ENCODE measurements at regions not wholly inside any gene's neighbourhood (a gene's known extent, or its start where the extent isn't known, plus 50 kb on each side); places are given as distances from the start of the nearest gene placed in this dataset.
A peak's percentile ranks its signal among the peaks of the same experiment; 100 is the strongest.

GRCh38 chr2:182628916-182629315 lies 87.1 kb upstream of the DNAJC10 start:
- no peak for FAIRE-seq
- TF ChIP-seq POLR2AphosphoS5 (IDR thresholded peaks at IDR 0.05; ENCODE audit: low read depth, low read length), result no peak
- TF ChIP-seq TAF1 (IDR thresholded peaks at IDR 0.05; ENCODE audit: borderline replicate concordance, low read depth, low read length), result no peak
- no peak for TF ChIP-seq POLR2A (IDR thresholded peaks at IDR 0.05; ENCODE audit: low read depth, low read length)
- DNase-seq (ENCODE audit: insufficient read length), result no peak

DNA sequence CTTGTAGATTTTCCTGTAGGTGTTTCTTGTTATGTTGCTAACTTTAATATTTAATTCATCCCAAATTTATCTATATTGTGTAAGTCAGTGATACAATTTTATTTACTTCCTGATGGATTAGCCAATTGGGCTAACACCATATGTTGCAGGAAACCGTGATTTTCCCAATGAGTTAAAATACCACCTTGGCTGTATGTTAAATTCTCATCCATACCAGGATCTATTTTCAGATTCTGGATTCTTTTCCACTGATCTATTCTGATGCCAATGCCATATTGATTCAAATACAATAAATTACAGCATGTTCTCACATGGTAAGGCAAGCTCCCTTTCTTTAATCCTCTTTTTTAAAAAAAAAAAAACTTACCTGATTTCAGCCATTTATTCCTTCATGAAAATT lies 85.8 kb upstream of the DNAJC10 start:
- FAIRE-seq, result no peak
- no peak for TF ChIP-seq TAF1 (IDR thresholded peaks at IDR 0.05; ENCODE audit: borderline replicate concordance, low read depth, low read length)
- TF ChIP-seq POLR2A (IDR thresholded peaks at IDR 0.05; ENCODE audit: low read depth, low read length), result no peak
- TF ChIP-seq POLR2AphosphoS5 (IDR thresholded peaks at IDR 0.05; ENCODE audit: low read depth, low read length), result no peak
- no peak for DNase-seq (ENCODE audit: insufficient read length)

DNA sequence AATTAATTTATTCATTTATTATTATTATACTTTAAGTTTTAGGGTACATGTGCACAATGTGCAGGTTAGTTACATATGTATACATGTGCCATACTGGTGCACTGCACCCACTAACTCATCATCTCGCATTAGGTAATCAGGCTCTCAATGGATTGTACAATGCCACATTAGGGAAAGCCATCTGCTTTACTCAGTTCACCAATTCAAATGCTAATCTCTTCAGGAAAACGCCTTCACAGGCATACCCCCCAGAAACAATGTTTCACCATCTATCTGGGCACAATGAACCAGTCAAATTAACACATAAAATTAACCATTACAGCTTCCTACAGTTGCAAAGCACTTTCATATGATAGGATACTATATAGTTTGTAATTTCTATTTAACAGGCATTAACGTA lies 84.8 kb upstream of the DNAJC10 start:
- TF ChIP-seq POLR2A (IDR thresholded peaks at IDR 0.05; ENCODE audit: low read depth, low read length), result no peak
- no peak for TF ChIP-seq TAF1 (IDR thresholded peaks at IDR 0.05; ENCODE audit: borderline replicate concordance, low read depth, low read length)
- TF ChIP-seq POLR2AphosphoS5 (IDR thresholded peaks at IDR 0.05; ENCODE audit: low read depth, low read length), result no peak
- DNase-seq (ENCODE audit: insufficient read length) (no peak), FAIRE-seq (no peak)

- FAIRE-seq (no peak), DNase-seq (ENCODE audit: insufficient read length) (no peak)
- TF ChIP-seq POLR2AphosphoS5 (IDR thresholded peaks at IDR 0.05; ENCODE audit: low read depth, low read length) (no peak), TAF1 (IDR thresholded peaks at IDR 0.05; ENCODE audit: borderline replicate concordance, low read depth, low read length) (no peak), POLR2A (IDR thresholded peaks at IDR 0.05; ENCODE audit: low read depth, low read length) (no peak)
Observed at GRCh38 chr2:182634386-182634785, 81.7 kb upstream of the DNAJC10 start.

- FAIRE-seq, result no peak
- DNase-seq (ENCODE audit: insufficient read length), result no peak
- TF ChIP-seq POLR2AphosphoS5 (IDR thresholded peaks at IDR 0.05; ENCODE audit: low read depth, low read length), result no peak
- TF ChIP-seq TAF1 (IDR thresholded peaks at IDR 0.05; ENCODE audit: borderline replicate concordance, low read depth, low read length), result no peak
- TF ChIP-seq POLR2A (IDR thresholded peaks at IDR 0.05; ENCODE audit: low read depth, low read length), result no peak
Observed at GRCh38 chr2:182636699-182637098, 79.4 kb upstream of the DNAJC10 start.

DNA sequence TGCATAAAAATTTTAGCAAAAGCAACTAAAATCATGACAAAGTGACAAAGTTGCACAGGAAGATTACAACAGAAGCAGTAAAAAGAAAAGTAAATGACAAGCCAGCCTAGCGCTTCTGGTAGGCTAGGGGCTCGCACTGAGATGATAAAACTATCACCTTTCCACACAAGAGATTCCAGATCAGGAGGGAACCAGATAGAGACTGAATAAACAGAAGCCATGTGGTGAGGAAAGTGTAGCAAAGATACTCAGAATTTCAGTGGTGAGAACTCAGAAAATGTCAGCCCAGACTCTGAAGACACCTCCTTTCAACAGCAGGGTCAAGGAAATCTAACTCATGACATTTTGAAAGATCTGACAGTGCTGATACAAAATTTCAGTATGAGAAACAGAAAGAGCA lies 77.4 kb upstream of the DNAJC10 start:
- FAIRE-seq, result no peak

GRCh38 chr2:182639971-182640370 lies 76.1 kb upstream of the DNAJC10 start:
- no peak for TF ChIP-seq POLR2AphosphoS5 (IDR thresholded peaks at IDR 0.05; ENCODE audit: low read depth, low read length)
- TF ChIP-seq TAF1 (IDR thresholded peaks at IDR 0.05; ENCODE audit: borderline replicate concordance, low read depth, low read length), result no peak
- TF ChIP-seq POLR2A (IDR thresholded peaks at IDR 0.05; ENCODE audit: low read depth, low read length), result no peak
- no peak for DNase-seq (ENCODE audit: insufficient read length)
- no peak for FAIRE-seq

More for the DNA sequence above, 77.4 kb upstream of the DNAJC10 start:
- DNase-seq (ENCODE audit: insufficient read length), result no peak
- no peak for TF ChIP-seq TAF1 (IDR thresholded peaks at IDR 0.05; ENCODE audit: borderline replicate concordance, low read depth, low read length)
- TF ChIP-seq POLR2AphosphoS5 (IDR thresholded peaks at IDR 0.05; ENCODE audit: low read depth, low read length), result no peak
- TF ChIP-seq POLR2A (IDR thresholded peaks at IDR 0.05; ENCODE audit: low read depth, low read length), result no peak

DNA sequence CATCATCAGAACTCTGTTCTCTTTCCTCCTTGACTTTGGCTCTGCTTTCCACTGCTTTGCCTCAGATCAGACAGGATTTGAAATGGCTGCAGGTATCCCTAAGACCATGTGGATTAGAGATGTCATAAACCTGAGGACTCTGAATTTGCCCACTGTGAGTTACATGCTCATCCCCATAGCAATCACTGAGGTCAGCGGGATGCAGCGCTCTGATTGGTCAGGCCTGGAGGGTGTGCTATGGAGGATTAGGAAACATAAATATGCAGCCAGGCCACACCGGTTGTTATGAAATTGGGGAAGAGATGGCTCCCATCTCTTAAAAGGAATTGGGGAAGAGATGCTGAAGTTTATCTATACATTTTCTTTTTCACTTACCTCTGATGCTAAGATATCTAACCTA lies 73.7 kb upstream of the DNAJC10 start:
- FAIRE-seq (peak; percentile 78), DNase-seq (ENCODE audit: insufficient read length) (peak; percentile 5)
- no peak for TF ChIP-seq POLR2AphosphoS5 (IDR thresholded peaks at IDR 0.05; ENCODE audit: low read depth, low read length)
- TF ChIP-seq POLR2A (IDR thresholded peaks at IDR 0.05; ENCODE audit: low read depth, low read length), result no peak
- no peak for TF ChIP-seq TAF1 (IDR thresholded peaks at IDR 0.05; ENCODE audit: borderline replicate concordance, low read depth, low read length)

GRCh38 chr2:182646763-182647498 lies 69.1 kb upstream of the DNAJC10 start:
- FAIRE-seq (no peak), DNase-seq (ENCODE audit: insufficient read length) (no peak)
- TF ChIP-seq POLR2A (IDR thresholded peaks at IDR 0.05; ENCODE audit: low read depth, low read length) (no peak), TAF1 (IDR thresholded peaks at IDR 0.05; ENCODE audit: borderline replicate concordance, low read depth, low read length) (no peak), POLR2AphosphoS5 (IDR thresholded peaks at IDR 0.05; ENCODE audit: low read depth, low read length) (no peak)

DNA sequence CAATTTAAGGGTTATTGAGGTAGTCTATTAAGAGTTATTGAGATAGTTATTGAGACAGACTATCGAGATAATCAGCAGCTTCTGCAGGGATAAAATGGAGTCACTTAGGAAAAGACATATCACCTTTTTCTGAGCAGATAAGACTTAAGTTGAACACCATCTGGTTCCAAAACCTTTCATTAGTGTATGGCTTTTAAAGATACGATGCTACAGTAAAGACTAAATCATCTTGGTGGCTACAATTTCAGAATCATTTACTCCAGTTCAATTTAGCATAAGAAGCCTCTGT lies 68.6 kb upstream of the DNAJC10 start:
- TF ChIP-seq POLR2AphosphoS5 (IDR thresholded peaks at IDR 0.05; ENCODE audit: low read depth, low read length) (no peak), TAF1 (IDR thresholded peaks at IDR 0.05; ENCODE audit: borderline replicate concordance, low read depth, low read length) (no peak), POLR2A (IDR thresholded peaks at IDR 0.05; ENCODE audit: low read depth, low read length) (no peak)
- FAIRE-seq (no peak), DNase-seq (ENCODE audit: insufficient read length) (no peak)

DNA sequence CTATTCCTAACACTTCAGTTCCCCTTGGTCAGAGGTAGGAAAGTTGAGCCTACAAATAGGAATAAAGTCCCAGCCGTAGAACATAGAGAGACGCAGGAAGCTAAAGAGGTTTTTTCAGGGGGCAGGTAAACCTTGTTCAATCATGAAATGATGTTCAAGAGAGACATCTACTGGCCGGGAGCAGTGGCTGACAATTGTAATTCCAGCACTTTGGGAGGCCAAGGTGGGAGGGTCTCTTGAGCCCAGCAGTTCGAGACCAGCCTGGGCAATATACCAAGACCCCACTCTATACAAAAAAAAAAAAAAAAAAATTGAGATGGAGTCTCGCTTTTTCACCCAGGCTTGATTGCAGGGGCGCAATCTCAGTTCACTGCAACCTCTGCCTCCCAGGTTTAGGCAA lies 66.7 kb upstream of the DNAJC10 start:
- DNase-seq (ENCODE audit: insufficient read length) (no peak), FAIRE-seq (no peak)
- TF ChIP-seq POLR2A (IDR thresholded peaks at IDR 0.05; ENCODE audit: low read depth, low read length) (no peak), TAF1 (IDR thresholded peaks at IDR 0.05; ENCODE audit: borderline replicate concordance, low read depth, low read length) (no peak), POLR2AphosphoS5 (IDR thresholded peaks at IDR 0.05; ENCODE audit: low read depth, low read length) (no peak)

DNA sequence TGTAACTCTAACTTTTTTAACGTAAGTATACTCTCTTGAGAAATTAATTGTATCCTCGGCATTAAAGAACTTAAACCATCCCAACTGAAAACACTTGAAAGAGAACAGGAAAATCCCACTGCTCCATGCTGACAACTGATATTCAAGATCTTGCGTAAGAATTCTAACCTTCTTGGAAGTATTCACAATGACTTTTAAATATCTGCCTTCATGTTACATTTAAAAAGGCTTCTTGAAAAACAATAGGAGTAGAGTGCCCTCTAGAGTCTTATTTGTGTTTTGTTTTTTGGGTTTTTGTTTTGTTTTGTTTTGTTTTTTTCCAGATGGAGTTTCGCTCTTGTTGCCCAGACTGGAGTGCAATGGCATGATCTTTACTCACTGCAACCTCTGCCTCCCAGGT lies 65.4 kb upstream of the DNAJC10 start:
- FAIRE-seq (peak; percentile 74), DNase-seq (ENCODE audit: insufficient read length) (no peak)
- TF ChIP-seq TAF1 (IDR thresholded peaks at IDR 0.05; ENCODE audit: borderline replicate concordance, low read depth, low read length), result no peak
- no peak for TF ChIP-seq POLR2AphosphoS5 (IDR thresholded peaks at IDR 0.05; ENCODE audit: low read depth, low read length)
- TF ChIP-seq POLR2A (IDR thresholded peaks at IDR 0.05; ENCODE audit: low read depth, low read length), result no peak

Measured in GM12892 (cell line).